GM12873 (cell line): ENCODE measurements at regions not wholly inside any gene's neighbourhood (a gene's known extent, or its start where the extent isn't known, plus 50 kb on each side); places are given as distances from the start of the nearest gene placed in this dataset.

Experiments
- TF ChIP-seq, protein P1 (sequence below): IDR thresholded peaks from 2 replicates; pipeline ENCODE4 v1.5.1; 2012; ENCODE audit warnings: low read depth, mild to moderate bottlenecking, moderate library complexity, low read length, control low read depth; ENCODE audit not compliant: insufficient read depth; ENCODE audit errors: missing control alignments

DNA sequence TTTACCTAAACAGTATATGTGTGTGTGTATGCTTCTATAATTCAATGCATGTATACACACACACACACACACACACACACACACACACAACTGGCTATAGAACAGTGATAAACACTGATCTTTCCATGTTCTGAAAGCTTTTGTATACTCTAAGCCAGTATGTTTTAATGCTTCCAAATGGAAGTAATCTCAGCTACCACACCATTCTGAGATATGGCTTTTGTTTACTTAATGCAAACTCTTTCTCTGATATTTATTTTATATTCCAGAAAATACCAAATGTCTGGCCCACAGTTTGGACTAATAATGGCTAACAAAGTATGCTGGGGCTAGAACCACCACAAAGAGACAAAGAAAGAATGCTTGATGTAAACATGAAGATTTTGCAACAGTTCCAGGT is 199.4 kb upstream of the ARHGEF26 start:
- TF ChIP-seq, protein P1, sequence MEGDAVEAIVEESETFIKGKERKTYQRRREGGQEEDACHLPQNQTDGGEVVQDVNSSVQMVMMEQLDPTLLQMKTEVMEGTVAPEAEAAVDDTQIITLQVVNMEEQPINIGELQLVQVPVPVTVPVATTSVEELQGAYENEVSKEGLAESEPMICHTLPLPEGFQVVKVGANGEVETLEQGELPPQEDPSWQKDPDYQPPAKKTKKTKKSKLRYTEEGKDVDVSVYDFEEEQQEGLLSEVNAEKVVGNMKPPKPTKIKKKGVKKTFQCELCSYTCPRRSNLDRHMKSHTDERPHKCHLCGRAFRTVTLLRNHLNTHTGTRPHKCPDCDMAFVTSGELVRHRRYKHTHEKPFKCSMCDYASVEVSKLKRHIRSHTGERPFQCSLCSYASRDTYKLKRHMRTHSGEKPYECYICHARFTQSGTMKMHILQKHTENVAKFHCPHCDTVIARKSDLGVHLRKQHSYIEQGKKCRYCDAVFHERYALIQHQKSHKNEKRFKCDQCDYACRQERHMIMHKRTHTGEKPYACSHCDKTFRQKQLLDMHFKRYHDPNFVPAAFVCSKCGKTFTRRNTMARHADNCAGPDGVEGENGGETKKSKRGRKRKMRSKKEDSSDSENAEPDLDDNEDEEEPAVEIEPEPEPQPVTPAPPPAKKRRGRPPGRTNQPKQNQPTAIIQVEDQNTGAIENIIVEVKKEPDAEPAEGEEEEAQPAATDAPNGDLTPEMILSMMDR = no peak

DNA sequence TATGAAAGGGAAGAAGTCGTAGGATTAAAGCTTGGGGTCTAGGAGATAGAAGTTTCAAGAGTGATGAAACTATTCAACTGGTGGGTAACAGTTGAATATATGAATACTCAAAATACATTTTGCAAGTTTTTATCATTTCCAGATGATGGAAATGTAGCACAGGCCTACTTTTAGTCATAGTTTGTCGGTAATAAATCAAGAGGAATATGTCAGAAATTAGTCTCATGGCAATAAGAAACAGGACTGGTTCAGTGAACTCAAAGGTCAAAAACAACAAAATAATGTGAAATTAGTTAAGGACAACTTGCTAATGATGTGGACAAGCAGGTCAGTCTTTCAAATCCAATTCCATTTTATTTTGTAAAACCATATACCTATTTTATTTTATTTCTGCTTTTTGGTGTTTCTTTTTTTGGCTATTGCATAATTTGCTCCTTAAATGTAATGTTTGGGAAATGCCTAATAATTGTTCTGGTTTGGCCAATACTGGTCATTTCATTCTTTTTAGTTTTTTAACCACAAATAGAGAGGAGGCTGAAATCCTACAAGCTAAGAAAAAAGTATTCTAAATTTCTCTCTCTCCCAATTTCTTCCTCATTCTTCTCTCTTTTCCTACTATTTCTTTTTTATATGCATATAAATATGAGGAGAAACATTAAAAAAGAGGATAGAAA is 195.2 kb upstream of the ARHGEF26 start:
- TF ChIP-seq, protein P1 = no peak

DNA sequence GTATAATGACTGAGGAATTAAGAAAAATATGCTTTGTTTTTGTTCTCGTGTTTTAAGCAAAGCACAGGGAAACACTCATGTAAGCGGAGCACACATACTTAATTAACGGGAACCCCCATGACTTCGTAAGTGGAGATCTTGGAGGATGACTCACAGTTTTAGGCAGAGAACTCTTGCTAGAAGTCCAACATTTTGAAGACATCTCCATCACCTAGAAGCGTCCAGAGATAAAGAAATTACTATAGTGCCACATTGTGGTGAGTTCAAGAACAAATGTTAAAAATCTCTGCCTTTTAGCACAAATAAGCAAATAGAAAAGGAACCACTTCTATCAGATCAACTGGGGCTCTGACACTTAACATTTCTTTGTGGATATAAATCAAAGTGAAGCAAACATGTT is 194.1 kb upstream of the ARHGEF26 start:
- TF ChIP-seq, protein P1 = no peak

DNA sequence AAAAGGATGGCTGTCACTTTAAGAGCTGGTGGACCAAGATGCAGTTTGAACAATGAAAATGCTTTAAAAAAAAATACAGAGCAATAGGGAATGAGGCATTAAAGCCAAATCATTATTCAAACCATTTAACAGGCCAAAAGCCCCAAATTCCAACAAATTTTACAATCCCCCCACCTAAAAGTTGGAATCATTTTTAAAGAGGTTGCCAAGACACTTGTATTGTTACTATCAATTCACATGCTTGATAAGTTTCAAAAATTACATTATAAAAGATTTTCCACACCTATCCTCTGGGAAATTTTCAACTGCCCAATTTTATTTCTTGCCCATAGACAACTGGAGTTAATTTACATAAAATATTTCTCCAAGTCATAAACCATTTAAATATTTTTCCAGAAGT is 192.3 kb upstream of the ARHGEF26 start:
- TF ChIP-seq, protein P1 = no peak

DNA sequence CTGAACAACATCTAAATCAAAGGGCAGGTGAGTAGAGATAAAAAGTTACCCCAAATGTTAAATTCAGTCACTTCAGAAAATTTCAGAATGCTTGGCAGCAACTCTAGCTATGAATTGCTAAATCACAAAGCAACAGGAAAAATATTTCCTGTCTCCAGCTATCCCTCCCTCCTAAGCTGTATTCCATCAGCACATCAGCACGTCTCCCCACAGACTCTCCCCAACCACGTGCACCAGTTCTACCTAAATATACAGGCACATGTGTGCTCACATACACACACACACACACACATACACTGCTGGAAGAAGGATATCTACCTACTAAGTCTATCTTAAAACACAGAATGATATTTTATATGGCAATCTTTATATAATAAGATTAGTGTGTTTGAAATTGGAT is 177.1 kb upstream of the ARHGEF26 start:
- TF ChIP-seq, protein P1 = no peak

DNA sequence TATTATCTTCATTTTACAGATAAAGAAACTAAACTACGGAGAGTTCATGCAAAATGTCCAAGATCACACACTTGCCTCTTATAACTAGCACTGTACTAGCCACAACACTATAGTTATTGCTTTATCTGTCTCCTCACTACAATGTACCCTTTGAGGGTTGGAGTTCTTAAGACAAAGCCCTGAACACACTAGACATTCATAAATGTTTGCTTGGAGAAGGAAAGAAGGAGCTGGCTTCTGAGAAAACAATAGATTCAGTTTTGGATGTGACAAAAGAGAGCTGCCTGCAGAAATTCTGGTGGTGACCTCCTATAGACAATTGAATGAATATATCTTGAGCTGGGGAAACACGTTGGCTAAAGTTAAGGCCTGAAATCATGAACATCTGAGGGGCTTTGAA is 169.9 kb upstream of the ARHGEF26 start:
- TF ChIP-seq, protein P1 = no peak

DNA sequence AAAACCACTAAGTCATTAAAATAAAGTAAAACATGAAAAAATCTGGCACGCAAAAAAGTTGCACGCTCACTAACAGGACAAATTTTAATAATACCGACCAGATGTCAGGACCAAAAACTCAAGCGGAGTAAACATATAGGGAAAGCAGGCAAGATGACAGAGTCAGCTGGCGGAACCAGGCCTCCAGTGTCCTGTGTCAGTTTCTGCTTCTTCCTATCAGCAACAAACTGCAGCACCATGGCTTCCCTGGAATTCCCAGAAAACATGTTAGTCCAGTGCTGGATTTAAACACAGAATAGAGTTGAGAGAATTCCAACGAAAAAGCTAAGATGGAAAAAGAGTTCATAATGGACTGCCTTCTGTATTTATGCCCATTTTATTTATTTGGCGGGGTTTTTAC is 169.1 kb upstream of the ARHGEF26 start:
- TF ChIP-seq, protein P1 = no peak
